B cell (primary cell): ENCODE measurements at regions not wholly inside any gene's neighbourhood (a gene's known extent, or its start where the extent isn't known, plus 50 kb on each side); places are given as distances from the start of the nearest gene placed in this dataset.

Source experiments
- EZH2 ChIP-seq: IDR thresholded peaks from 2 replicates; pipeline ENCODE4 v1.6.1; 2012; ENCODE audit warnings: borderline replicate concordance, low read depth, mild to moderate bottlenecking, moderate library complexity, low read length; ENCODE audit not compliant: insufficient read depth, poor library complexity, severe bottlenecking
- TF ChIP-seq, protein P1 (sequence below): fragments of 200-600 bp; IDR thresholded peaks from one replicate; pipeline ENCODE4 v1.8.0; 2022; ENCODE audit warnings: antibody characterized with exemption, mild to moderate bottlenecking

DNA sequence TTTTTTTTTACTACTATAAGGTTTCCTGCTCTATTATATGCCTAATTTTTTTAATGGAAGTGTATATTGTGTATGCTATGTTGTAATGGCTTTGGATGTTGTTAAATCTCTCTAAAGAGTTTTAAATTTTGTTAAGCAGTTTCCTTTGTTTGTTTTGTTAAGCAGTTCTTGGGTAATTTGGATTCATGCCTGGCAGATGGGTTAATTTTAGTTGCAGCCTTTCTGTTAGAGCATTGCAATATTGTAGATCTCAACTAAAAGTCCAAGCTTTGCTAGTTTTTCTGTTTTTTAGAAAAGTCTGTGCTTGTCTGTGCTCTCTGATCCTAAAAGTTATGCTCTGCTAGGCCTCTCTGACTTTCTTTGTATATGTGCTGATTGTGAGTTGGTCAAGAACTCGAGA is 1229.0 kb upstream of the NRXN1 start:
- TF ChIP-seq, protein P1, sequence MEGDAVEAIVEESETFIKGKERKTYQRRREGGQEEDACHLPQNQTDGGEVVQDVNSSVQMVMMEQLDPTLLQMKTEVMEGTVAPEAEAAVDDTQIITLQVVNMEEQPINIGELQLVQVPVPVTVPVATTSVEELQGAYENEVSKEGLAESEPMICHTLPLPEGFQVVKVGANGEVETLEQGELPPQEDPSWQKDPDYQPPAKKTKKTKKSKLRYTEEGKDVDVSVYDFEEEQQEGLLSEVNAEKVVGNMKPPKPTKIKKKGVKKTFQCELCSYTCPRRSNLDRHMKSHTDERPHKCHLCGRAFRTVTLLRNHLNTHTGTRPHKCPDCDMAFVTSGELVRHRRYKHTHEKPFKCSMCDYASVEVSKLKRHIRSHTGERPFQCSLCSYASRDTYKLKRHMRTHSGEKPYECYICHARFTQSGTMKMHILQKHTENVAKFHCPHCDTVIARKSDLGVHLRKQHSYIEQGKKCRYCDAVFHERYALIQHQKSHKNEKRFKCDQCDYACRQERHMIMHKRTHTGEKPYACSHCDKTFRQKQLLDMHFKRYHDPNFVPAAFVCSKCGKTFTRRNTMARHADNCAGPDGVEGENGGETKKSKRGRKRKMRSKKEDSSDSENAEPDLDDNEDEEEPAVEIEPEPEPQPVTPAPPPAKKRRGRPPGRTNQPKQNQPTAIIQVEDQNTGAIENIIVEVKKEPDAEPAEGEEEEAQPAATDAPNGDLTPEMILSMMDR: no peak
- no peak for TF ChIP-seq EZH2
